SJSA1 (cell line): ENCODE measurements at regions not wholly inside any gene's neighbourhood (a gene's known extent, or its start where the extent isn't known, plus 50 kb on each side); places are given as distances from the start of the nearest gene placed in this dataset.
"Not testable (repeated sequence)": the region's sequence is repeated elsewhere in the genome, so short reads cannot be mapped to it uniquely, and the experiment has no call there.

Experiments
- DNase-seq, 2 experiments: peaks; one replicate each; pipeline ENCODE4 v3.0.0-alpha.2; 2015 to 2020; ENCODE audit warnings: low spot score in 2 of 2, low read depth in 1 of 2
- H3K27ac ChIP-seq: fragments of 250-450 bp; sonication (Bioruptor Pico); 2 replicates; pipeline ENCODE4 v1.5.1; 2020; ENCODE audit warnings: mild to moderate bottlenecking, moderate library complexity
- H3K27me3 ChIP-seq: fragments of 250-450 bp; sonication (Bioruptor Pico); replicated peaks from 2 replicates; pipeline ENCODE4 v1.5.1; 2020; ENCODE audit warnings: mild to moderate bottlenecking, moderate library complexity
- H3K36me3 ChIP-seq: fragments of 250-450 bp; sonication (Bioruptor Pico); 2 replicates; pipeline ENCODE4 v1.5.1; 2020; ENCODE audit warnings: mild to moderate bottlenecking
- H3K4me1 ChIP-seq: fragments of 250-450 bp; sonication (Bioruptor Pico); replicated peaks from 2 replicates; pipeline ENCODE4 v1.6.1; 2021; ENCODE audit warnings: mild to moderate bottlenecking
- H3K4me3 ChIP-seq: fragments of 250-450 bp; sonication (Bioruptor Pico); 2 replicates; pipeline ENCODE4 v1.5.1; 2020; ENCODE audit warnings: mild to moderate bottlenecking
- H3K9me3 ChIP-seq: fragments of 250-450 bp; sonication (Bioruptor Pico); replicated peaks from 2 replicates; pipeline ENCODE4 v1.5.1; 2020; ENCODE audit warnings: mild to moderate bottlenecking

DNA sequence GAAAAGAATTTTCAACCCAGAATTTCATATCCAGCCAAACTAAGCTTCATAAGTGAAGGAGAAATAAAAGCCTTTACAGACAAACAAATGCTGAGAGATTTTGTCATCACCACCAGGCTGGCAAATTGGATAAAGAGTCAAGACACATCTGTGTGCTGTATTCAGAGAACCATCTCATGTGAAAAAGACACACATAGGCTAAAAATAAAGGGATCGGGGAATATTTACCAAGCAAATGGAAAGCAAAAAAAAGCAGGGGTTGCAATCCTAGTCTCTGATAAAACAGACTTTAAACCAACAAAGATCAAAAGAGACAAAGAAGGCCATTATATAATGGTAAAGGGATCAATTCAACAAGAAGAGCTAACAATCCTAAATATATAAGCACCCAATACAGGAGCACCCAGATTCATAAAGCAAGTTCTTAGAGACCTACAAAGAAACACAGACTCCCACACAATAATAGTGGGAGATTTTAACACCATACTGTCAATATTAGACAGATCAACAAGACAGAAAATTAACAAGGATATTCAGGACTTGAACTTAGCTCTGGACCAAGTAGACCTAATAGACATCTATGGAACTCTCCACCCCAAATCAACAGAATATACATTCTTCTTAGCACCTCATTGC, 55.9 kb upstream of the ACSM6 start:
- not testable (repeated sequence) for H3K9me3 ChIP-seq, H3K27ac ChIP-seq, DNase-seq, H3K36me3 ChIP-seq, H3K27me3 ChIP-seq, H3K4me1 ChIP-seq, H3K4me3 ChIP-seq

DNA sequence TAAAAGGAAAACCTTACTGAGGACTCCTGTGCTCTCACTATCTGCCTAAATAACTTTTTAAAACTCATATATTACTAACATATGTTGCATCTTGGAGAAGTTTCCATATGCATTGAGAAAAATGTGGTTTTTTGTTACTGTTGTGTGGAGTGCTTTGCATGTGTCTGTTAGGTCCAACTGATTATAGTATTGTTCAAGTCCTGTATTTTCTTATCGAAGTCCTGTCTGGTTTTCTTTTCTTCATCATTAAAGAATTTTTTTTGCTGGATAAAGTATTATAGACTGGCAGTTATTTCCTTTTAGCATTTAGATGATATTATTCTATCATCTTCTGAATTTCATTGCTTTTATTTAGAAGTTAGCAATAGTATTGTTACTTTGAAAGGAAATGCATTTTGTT, 59.5 kb upstream of the ACSM6 start:
- Histone ChIP-seq H3K27ac (no peak overlapping the region), H3K36me3 (no peaks in the 10 kb centered on the region), H3K9me3 (no peaks in the 10 kb centered on the region), H3K4me3 (no peak overlapping the region), H3K4me1 (no peaks in the 10 kb centered on the region), H3K27me3 (no peaks in the 10 kb centered on the region; the same call in 1 of the 2 replicates)
- no peak for DNase-seq

DNA sequence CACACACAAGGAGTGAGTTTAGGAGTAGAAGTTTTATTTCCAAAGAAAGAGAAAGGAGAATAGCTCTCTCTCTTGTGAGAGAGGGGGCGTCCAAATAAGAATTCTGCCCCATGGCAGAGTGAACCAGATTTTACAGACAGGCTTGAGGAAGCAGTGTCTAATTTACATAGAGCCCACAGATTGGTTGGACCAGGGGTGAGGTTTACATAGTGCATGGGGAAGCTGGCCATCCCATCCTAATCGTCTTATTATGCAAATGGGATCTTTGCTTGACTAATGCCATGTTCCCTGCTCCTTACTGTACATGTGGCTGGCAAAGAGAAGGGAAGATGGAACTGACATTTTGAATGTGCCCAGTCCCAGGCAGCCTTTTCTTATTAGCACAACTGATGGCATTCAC, 60.0 kb upstream of the ACSM6 start:
- H3K36me3 ChIP-seq, result no peaks in the 10 kb centered on the region
- no peaks in the 10 kb centered on the region; the same call in 1 of the 2 replicates for H3K27me3 ChIP-seq
- no peak overlapping the region for H3K27ac ChIP-seq
- no peak overlapping the region for H3K4me3 ChIP-seq
- no peak for DNase-seq
- no peaks in the 10 kb centered on the region for H3K4me1 ChIP-seq
- H3K9me3 ChIP-seq, result no peaks in the 10 kb centered on the region

DNA sequence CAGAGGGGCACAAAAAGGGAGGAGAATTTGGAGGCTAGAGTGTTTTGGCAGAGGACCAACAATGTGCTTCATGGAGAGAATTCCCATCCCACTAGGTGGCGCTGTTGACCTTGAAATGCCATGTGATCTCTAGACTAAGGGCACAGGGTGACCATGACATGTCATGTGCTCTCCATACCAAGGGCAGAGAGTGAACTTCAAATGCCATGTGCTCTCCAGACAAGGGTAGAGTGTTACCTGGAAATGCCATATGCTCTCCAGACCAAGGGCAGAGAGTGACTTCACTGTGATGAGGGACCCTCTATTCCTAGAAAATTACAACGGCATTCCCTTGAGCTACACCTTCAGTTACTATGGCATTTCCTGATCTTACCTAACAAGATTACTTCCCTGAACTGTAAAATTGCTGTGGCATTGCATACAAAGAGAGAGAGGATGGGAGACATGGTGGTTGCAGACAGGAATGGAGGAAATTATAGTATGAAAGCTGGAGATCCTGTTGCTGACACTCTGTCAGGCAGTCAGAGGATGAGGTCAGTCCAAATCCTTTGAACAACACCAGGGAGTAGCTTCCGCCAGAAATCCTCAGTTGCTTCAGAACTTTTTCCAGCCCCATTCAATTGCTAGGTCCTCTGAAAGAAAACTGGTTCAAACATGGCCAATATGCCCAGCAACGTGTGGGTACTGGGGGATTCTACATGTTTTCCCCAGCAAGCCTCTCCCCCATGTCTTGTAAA, 60.9 kb upstream of the ACSM6 start:
- Histone ChIP-seq H3K9me3 (no peaks in the 10 kb centered on the region), H3K36me3 (no peaks in the 10 kb centered on the region), H3K4me3 (no peak overlapping the region), H3K27me3 (no peaks in the 10 kb centered on the region), H3K27ac (no peak overlapping the region), H3K4me1 (no peaks in the 10 kb centered on the region)
- peak; percentile 75 to 87 for DNase-seq

DNA sequence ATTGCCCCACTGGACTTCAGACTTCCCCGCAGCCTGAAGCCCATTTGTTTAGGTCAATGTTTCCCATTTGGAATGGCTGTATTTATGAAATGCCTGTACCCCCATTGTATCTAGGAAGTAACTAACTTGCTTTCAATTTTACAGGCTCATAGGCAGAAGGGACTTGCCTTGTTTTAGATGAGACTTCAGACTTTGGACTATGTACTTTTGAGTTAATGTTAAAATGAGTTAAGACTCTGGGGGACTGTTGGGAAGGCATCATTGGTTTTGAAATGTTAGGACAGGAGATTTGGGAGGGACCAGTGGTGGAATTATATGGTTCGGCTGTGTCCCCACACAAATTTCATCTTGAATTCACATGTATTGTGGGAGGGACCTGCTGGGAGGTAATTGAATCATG, 61.1 kb upstream of the CYP2C8 start:
- H3K27ac ChIP-seq, H3K4me1 ChIP-seq, DNase-seq, H3K27me3 ChIP-seq, H3K36me3 ChIP-seq, H3K4me3 ChIP-seq, H3K9me3 ChIP-seq: not testable (repeated sequence)

DNA sequence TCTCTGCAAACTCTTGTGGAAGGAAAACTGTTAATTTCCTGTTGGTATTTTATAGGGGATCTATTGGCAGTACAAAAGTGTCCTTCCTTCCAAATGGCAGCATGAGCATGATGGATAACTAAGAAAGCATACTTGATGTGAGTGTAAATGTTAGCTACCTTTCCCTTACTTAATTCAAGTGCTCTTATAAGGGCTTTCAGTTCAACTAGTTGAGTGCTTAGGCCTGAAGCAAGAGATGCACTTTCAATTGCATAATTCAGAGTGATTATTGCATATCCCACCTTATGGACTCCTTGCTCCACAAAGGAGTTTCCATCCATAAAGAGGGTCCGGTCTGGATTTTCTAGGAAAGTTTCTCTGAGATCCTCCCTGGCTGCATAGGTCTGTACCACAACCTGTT, 56.3 kb upstream of the CYP2C8 start:
- Histone ChIP-seq H3K27ac (no peak overlapping the region), H3K4me3 (no peak overlapping the region), H3K4me1 (no peaks in the 10 kb centered on the region), H3K27me3 (no peaks in the 10 kb centered on the region), H3K9me3 (no peaks in the 10 kb centered on the region), H3K36me3 (no peaks in the 10 kb centered on the region)
- no peak for DNase-seq

DNA sequence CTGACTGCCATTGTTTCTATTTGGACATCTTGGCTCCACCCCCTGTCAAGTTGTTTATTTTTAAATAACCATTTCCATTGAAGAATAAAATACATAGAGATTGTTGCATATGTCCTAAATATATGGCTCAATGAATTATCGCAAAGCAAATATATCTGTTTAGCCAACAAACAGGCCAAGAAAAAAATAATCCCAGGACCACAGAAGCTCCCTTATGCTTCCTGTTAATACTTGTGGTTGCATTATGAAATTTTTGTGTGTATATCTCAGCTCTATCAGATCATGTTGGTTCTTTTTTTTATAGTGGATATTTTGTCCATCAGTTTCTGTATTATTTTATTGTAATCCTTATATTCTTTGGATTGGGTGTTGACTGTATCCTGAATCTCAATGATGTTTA, 53.4 kb upstream of the CYP2C8 start:
- no peak overlapping the region for H3K27ac ChIP-seq
- H3K27me3 ChIP-seq, result no peaks in the 10 kb centered on the region
- H3K4me3 ChIP-seq, result no peak overlapping the region
- no peaks in the 10 kb centered on the region for H3K36me3 ChIP-seq
- no peaks in the 10 kb centered on the region for H3K9me3 ChIP-seq
- H3K4me1 ChIP-seq, result no peaks in the 10 kb centered on the region
- no peak for DNase-seq

DNA sequence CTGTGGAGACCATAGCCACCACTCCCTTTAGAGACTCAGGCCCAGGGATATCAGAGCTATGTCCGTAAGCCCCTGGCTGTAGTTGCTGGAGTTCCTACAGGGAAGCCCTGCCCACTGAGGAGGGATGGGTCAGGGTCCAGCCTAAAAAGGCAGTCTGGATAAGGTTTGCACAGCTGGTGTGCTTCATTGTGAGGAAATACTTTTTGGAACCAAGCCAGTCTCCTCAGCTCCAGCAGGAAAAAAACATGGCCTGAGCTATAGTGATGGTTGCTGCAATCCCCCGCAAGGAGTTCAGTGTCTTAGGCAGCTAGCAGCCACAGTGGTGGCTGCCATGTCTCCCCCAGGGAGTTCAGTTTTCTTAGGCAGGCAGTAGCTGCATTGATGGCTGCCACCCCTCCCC, 52.6 kb upstream of the CYP2C8 start:
- no peak for DNase-seq
- Histone ChIP-seq H3K4me1 (no peaks in the 10 kb centered on the region), H3K27ac (no peak overlapping the region), H3K9me3 (no peaks in the 10 kb centered on the region), H3K4me3 (no peak overlapping the region), H3K36me3 (no peaks in the 10 kb centered on the region), H3K27me3 (no peaks in the 10 kb centered on the region)
